Karpas-422 (cell line): ENCODE measurements at regions not wholly inside any gene's neighbourhood (a gene's known extent, or its start where the extent isn't known, plus 50 kb on each side); places are given as distances from the start of the nearest gene placed in this dataset.

ENCODE experiments used
- DNase-seq: peaks from one replicate; pipeline ENCODE4 v3.0.0-alpha.2; 2015
- H2AFZ ChIP-seq: fragments of 200-600 bp; sonication (generic); 2 replicates; pipeline ENCODE4 v1.6.1; 2014; ENCODE audit warnings: antibody characterized with exemption, low read length, mixed read lengths
- H3K27ac ChIP-seq: fragments of 200-600 bp; sonication (generic); 2 replicates; pipeline ENCODE4 v1.5.1; 2014; ENCODE audit warnings: mild to moderate bottlenecking, low read length, moderate library complexity
- H3K27me3 ChIP-seq: fragments of 200-600 bp; sonication (generic); 2 replicates; pipeline ENCODE4 v1.6.1; 2014; ENCODE audit warnings: low read length, mixed read lengths
- H3K36me3 ChIP-seq: fragments of 200-600 bp; sonication (generic); 2 replicates; pipeline ENCODE4 v1.6.1; 2014; ENCODE audit warnings: low read length, mixed read lengths; ENCODE audit not compliant: insufficient read depth
- H3K4me1 ChIP-seq: fragments of 200-600 bp; sonication (generic); 2 replicates; pipeline ENCODE4 v1.6.1; 2014; ENCODE audit warnings: mild to moderate bottlenecking, low read length, mixed read lengths
- H3K4me2 ChIP-seq: fragments of 200-600 bp; sonication (generic); 2 replicates; pipeline ENCODE4 v1.6.1; 2014; ENCODE audit warnings: low read length, low read depth, mild to moderate bottlenecking; ENCODE audit not compliant: poor library complexity, severe bottlenecking
- H3K4me3 ChIP-seq: fragments of 200-600 bp; sonication (generic); 2 replicates; pipeline ENCODE4 v1.5.1; 2014; ENCODE audit warnings: mild to moderate bottlenecking, antibody characterized with exemption, low read length, mixed read lengths
- H3K79me2 ChIP-seq: fragments of 200-600 bp; sonication (generic); 2 replicates; pipeline ENCODE4 v1.6.1; 2014; ENCODE audit warnings: mild to moderate bottlenecking, low read length, mixed read lengths
- H3K9ac ChIP-seq: fragments of 200-600 bp; sonication (generic); 2 replicates; pipeline ENCODE4 v1.6.0; 2014; ENCODE audit warnings: low read length
- H3K9me2 ChIP-seq: fragments of 200-600 bp; sonication (generic), shearing (Covaris generic); replicated peaks from 2 replicates; pipeline ENCODE4 v1.6.0; 2014; ENCODE audit warnings: mild to moderate bottlenecking, low read length, moderate library complexity; ENCODE audit not compliant: insufficient read depth
- H3K9me3 ChIP-seq: fragments of 300-700, 200-600 bp; sonication (generic); 2 replicates; pipeline ENCODE4 v1.6.1; 2014; ENCODE audit warnings: low read length, mixed read lengths
- H4K20me1 ChIP-seq: fragments of 200-600 bp; sonication (generic); 2 replicates; pipeline ENCODE4 v1.6.1; 2014; ENCODE audit warnings: mild to moderate bottlenecking, antibody characterized with exemption, low read length, low read depth; ENCODE audit not compliant: insufficient read depth

DNA sequence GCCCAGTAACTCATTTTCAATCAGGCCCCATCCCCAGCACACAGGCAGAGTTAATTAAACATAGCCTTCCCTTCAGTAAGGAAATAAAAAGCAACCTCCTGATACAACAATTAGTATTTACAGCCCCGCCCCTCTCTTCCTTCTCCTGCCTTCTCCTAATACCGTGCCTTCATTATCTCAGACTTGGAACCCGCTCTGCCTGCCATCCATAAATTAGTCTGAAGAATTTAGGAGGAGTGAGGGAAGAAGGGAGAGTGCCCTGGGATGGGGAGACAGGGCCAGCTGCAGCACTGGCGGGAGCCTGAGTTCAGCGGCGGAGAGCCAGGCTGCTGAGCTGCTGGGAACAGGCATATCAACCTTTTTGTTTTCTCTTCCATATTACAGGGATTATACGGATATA is 172.8 kb downstream of the ACTL8 start:
- no peak overlapping the region for H3K9ac ChIP-seq
- H3K27me3 ChIP-seq, result no peaks in the 10 kb centered on the region
- H4K20me1 ChIP-seq, result no peaks in the 10 kb centered on the region
- DNase-seq, result no peak
- H3K79me2 ChIP-seq, result no peaks in the 10 kb centered on the region
- H3K9me3 ChIP-seq, result no peaks in the 10 kb centered on the region
- H3K9me2 ChIP-seq, result no peaks in the 10 kb centered on the region
- H3K4me2 ChIP-seq, result no peak overlapping the region
- no peak overlapping the region for H3K27ac ChIP-seq
- H3K36me3 ChIP-seq, result no peaks in the 10 kb centered on the region
- no peak overlapping the region for H3K4me3 ChIP-seq
- H3K4me1 ChIP-seq, result no peaks in the 10 kb centered on the region
- no peak overlapping the region for H2AFZ ChIP-seq

DNA sequence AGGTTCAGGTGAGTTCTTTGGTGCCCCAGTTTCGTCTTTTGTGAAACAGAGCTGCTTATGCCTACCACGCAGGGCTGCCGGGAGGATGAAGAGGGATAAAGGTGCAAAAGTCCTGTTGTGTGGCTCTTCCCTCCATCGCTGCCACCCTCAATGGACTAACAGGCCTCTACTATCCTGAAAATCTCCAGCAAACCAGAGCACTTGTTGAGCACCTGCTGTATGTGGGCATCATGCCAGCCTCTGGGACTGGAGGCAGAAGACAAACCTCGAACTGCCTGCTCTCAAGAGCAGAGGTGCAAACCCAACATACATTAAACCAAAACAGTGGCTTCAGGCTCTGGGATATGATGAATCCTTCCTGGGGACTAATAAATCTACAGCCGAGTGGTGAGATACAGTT is 174.1 kb downstream of the ACTL8 start:
- H3K4me1 ChIP-seq, result no peaks in the 10 kb centered on the region
- no peaks in the 10 kb centered on the region for H3K27me3 ChIP-seq
- H3K79me2 ChIP-seq, result no peaks in the 10 kb centered on the region
- H3K4me2 ChIP-seq, result no peak overlapping the region
- no peak overlapping the region for H3K4me3 ChIP-seq
- no peaks in the 10 kb centered on the region for H3K36me3 ChIP-seq
- H3K9me2 ChIP-seq, result no peaks in the 10 kb centered on the region
- no peak overlapping the region for H3K27ac ChIP-seq
- no peak overlapping the region for H2AFZ ChIP-seq
- no peaks in the 10 kb centered on the region for H4K20me1 ChIP-seq
- no peak overlapping the region for H3K9ac ChIP-seq
- no peak for DNase-seq
- no peaks in the 10 kb centered on the region for H3K9me3 ChIP-seq

DNA sequence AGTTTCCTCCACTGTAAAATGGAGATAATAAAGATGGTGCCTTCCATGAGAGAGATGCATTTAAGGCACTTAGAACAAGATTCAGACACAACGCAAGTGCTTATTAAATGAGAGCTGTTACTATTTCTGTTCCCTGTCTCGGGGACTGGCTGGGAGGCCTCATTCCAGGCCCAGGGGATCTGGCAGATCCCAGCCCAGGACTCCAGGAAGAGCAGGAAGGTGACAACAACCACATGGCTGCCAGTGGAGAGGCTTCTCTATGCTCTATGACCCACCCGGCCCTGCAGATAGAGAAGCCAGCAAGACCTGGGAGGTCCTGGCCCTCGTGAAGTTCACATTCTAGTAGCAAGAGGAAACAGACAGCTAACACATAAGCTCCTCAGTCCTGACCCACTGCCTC is 175.5 kb downstream of the ACTL8 start:
- Histone ChIP-seq H3K9me3 (no peaks in the 10 kb centered on the region), H2AFZ (no peak overlapping the region), H3K4me2 (no peak overlapping the region), H3K4me1 (no peaks in the 10 kb centered on the region), H3K9me2 (no peaks in the 10 kb centered on the region), H3K27me3 (no peaks in the 10 kb centered on the region), H3K9ac (no peak overlapping the region), H3K79me2 (no peaks in the 10 kb centered on the region), H3K36me3 (no peaks in the 10 kb centered on the region), H3K4me3 (no peak overlapping the region), H3K27ac (no peak overlapping the region), H4K20me1 (no peaks in the 10 kb centered on the region)
- DNase-seq, result no peak

DNA sequence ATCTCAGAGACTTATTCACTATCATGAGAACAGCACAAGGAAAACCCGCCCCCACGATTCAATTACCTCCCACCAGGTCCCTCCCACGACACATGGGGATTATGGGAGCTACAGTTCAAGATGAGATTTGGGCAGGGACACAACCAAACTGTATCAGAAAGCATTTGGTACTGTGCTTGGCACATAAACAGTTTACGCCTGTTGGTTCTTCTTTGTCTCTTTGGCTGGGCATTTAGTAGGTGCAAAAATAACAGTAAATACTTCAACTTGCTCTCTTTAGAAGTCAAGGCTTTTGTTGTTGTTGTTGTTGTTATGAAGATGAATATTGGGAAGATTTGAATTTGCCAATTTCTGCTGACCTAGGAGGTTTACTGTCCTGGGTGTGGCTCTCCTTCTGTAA is 175.4 kb upstream of the IGSF21 start:
- Histone ChIP-seq H3K79me2 (no peaks in the 10 kb centered on the region), H3K9me3 (no peaks in the 10 kb centered on the region), H3K27me3 (no peaks in the 10 kb centered on the region), H4K20me1 (no peaks in the 10 kb centered on the region), H3K36me3 (no peaks in the 10 kb centered on the region), H3K4me1 (no peaks in the 10 kb centered on the region), H3K27ac (no peak overlapping the region), H3K4me2 (no peak overlapping the region), H3K9ac (no peak overlapping the region), H3K4me3 (no peak overlapping the region), H3K9me2 (no peaks in the 10 kb centered on the region), H2AFZ (no peak overlapping the region)
- no peak for DNase-seq

DNA sequence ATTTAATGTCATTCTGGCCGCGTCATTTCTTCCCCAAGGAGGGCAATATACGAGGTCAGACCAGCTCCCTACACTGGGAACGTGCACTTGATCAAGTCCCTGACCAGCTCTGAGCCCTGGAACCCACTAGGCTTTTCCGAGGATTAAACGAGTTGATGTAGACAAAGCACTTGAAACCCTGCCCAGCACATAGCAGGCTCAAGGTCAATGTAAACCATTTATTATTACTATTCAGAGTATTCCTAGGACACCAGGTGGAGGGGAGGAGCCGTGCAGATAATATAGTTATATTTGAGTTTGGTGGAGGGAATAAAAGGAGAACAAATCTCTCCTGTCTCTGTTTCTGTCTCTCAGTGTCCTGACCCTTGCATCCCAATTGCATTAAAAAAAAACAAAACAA is 174.1 kb upstream of the IGSF21 start:
- Histone ChIP-seq H2AFZ (no peak overlapping the region), H3K36me3 (no peaks in the 10 kb centered on the region), H3K27me3 (no peaks in the 10 kb centered on the region), H3K79me2 (no peaks in the 10 kb centered on the region), H3K9me3 (no peaks in the 10 kb centered on the region), H3K4me3 (no peak overlapping the region), H3K4me1 (no peaks in the 10 kb centered on the region), H3K9ac (no peak overlapping the region), H3K9me2 (no peaks in the 10 kb centered on the region), H4K20me1 (no peaks in the 10 kb centered on the region), H3K27ac (no peak overlapping the region), H3K4me2 (no peak overlapping the region)
- no peak for DNase-seq

DNA sequence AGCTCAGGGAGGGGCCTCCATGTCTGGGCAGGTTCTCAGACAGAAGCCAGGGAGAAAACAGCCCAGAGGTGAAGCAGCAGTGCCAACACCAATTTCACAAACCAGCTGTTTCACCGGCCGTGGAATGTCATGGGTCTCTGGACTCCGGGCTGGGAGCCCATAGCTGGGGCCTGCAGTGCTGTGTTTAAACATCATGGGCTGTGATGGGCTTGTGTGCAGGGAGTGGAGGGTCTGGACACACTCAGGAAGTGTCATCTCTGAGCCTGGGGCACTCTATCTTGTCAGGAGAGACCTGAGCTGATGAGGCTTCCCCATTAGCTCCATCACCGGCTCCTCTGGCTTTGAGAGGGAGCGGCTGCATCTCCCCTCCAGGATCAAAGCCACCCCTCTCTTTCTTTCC is 173.6 kb upstream of the IGSF21 start:
- DNase-seq, result no peak
- H3K79me2 ChIP-seq, result no peaks in the 10 kb centered on the region

DNA sequence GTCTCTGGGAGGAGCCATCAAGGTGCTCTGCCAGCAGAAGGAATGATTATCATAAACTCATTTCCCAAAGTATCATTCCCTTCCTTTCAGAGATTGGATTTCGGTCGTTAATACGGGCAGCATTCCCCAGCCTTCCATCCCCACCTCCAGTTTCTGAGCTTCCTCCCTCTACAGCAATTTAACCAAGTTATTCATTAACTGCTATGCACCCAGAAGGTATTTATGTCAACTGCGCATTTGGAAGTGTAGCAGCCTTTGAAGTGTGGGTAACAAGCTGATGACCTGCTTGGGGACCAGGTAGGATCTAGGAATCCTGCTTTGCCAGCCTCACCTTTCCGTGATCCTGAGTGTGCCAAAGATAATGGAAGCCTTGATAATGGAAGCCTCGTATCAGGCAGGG is 172.4 kb upstream of the IGSF21 start:
- no peaks in the 10 kb centered on the region for H3K9me2 ChIP-seq
- no peak overlapping the region for H3K27ac ChIP-seq
- DNase-seq, result no peak
- no peak overlapping the region for H3K9ac ChIP-seq
- no peaks in the 10 kb centered on the region for H3K79me2 ChIP-seq
- H3K27me3 ChIP-seq, result no peaks in the 10 kb centered on the region
- H3K4me3 ChIP-seq, result no peak overlapping the region
- no peaks in the 10 kb centered on the region for H3K36me3 ChIP-seq
- H3K4me2 ChIP-seq, result no peak overlapping the region
- no peaks in the 10 kb centered on the region for H3K4me1 ChIP-seq
- H3K9me3 ChIP-seq, result no peaks in the 10 kb centered on the region
- H4K20me1 ChIP-seq, result no peaks in the 10 kb centered on the region
- no peak overlapping the region for H2AFZ ChIP-seq

More for the DNA sequence above, 173.6 kb upstream of the IGSF21 start:
- H3K27ac ChIP-seq, result no peak overlapping the region
- no peak overlapping the region for H3K9ac ChIP-seq
- no peak overlapping the region for H3K4me2 ChIP-seq
- no peaks in the 10 kb centered on the region for H3K4me1 ChIP-seq
- H3K36me3 ChIP-seq, result no peaks in the 10 kb centered on the region
- no peak overlapping the region for H3K4me3 ChIP-seq
- no peak overlapping the region for H2AFZ ChIP-seq
- no peaks in the 10 kb centered on the region for H4K20me1 ChIP-seq
- H3K9me3 ChIP-seq, result no peaks in the 10 kb centered on the region
- H3K9me2 ChIP-seq, result no peaks in the 10 kb centered on the region
- no peaks in the 10 kb centered on the region for H3K27me3 ChIP-seq

DNA sequence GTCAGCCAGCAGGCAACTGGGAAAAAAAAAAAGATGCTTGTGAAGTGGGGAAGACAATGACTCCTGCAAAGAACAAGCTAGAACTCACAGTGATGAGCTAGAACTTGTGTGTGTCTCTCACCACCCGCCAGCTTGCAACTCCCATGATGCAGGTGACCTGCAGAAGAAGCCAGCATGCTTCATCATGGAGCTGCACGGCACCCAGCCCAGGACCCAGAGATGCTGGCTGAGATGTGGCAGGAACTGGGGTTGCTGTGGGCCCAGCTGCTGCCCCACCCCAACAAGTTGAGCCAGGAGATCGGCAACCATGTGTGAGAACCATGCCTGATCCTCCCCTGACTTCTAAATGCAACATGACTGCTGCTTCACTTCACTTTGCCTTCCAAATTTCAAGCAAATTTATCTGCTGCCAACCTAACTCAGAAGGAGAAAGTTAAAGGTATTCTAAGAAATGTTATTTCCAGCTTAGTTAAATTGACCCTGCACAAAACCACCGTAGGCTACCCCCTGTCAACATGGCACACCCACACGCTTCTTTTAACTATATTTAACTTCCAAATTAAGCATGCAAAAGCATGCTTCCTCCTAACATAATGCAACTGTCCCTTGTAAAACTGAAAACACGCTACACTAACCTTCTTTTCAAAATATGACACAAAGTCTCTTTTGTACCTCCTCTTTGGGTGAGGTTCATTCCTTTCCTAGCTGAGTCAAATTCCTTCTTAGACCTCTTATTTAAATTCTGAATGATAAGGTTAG is 166.0 kb upstream of the IGSF21 start:
- Histone ChIP-seq H3K79me2 (no peaks in the 10 kb centered on the region), H3K4me2 (no peak overlapping the region), H3K9me2 (no peaks in the 10 kb centered on the region), H3K4me1 (peaks cover 11% of the 10 kb centered on the region), H2AFZ (no peak overlapping the region), H3K9ac (no peak overlapping the region), H3K4me3 (no peak overlapping the region), H3K27ac (no peak overlapping the region), H3K36me3 (no peaks in the 10 kb centered on the region), H4K20me1 (no peaks in the 10 kb centered on the region), H3K9me3 (no peaks in the 10 kb centered on the region), H3K27me3 (no peaks in the 10 kb centered on the region)
- no peak for DNase-seq
